Ishikawa (cell line): ENCODE measurements at regions not wholly inside any gene's neighbourhood (a gene's known extent, or its start where the extent isn't known, plus 50 kb on each side); places are given as distances from the start of the nearest gene placed in this dataset.

ENCODE experiments used
- EGR1 ChIP-seq: IDR thresholded peaks from 2 replicates; pipeline ENCODE4 v1.6.1; 2012
- EP300 ChIP-seq: IDR thresholded peaks from 2 replicates; pipeline ENCODE4 v1.6.1; 2012; ENCODE audit warnings: borderline replicate concordance
- NFIC ChIP-seq: IDR thresholded peaks from 2 replicates; pipeline ENCODE4 v1.6.1; 2012
- REST ChIP-seq: IDR thresholded peaks from 2 replicates; pipeline ENCODE4 v1.6.1; 2012; ENCODE audit warnings: low read depth, mild to moderate bottlenecking
- TAF1 ChIP-seq: IDR thresholded peaks from 2 replicates; pipeline ENCODE4 v1.6.1; 2012; ENCODE audit warnings: low read depth, mild to moderate bottlenecking
- TCF12 ChIP-seq: IDR thresholded peaks from 2 replicates; pipeline ENCODE4 v1.6.1; 2012; ENCODE audit warnings: low read depth
- TF ChIP-seq, protein P1 (sequence below): IDR thresholded peaks from 2 replicates; pipeline ENCODE4 v1.6.1; 2012
- TF ChIP-seq, protein P2 (sequence below): IDR thresholded peaks from 2 replicates; pipeline ENCODE4 v1.6.1; 2012

DNA sequence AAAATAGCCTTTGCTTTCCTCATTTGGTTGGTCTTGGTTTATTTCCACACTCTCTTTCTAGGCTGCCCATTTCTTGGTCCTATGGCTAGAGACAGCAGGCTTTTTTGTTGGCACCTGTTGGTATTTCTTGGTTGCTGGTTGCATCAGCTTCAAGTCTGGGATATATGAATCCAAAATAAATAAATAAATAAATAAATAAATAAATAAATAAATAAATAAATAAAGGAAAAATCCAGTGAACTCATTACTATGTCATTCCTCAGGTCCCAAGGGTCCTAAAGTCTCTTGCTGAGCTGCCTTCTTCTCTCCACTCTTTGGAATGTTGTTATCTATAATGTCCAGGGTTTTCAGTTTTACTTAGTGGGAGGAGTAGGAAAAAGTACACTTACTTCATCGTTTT is 165.9 kb upstream of the MEX3C start:
- TF ChIP-seq, protein P1, sequence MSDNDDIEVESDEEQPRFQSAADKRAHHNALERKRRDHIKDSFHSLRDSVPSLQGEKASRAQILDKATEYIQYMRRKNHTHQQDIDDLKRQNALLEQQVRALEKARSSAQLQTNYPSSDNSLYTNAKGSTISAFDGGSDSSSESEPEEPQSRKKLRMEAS: no peak
- TF ChIP-seq TCF12 (no peak), EP300 (no peak), REST (no peak), EGR1 (no peak), TAF1 (no peak), NFIC (no peak)
- TF ChIP-seq, protein P2, sequence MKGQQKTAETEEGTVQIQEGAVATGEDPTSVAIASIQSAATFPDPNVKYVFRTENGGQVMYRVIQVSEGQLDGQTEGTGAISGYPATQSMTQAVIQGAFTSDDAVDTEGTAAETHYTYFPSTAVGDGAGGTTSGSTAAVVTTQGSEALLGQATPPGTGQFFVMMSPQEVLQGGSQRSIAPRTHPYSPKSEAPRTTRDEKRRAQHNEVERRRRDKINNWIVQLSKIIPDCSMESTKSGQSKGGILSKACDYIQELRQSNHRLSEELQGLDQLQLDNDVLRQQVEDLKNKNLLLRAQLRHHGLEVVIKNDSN: no peak
